CD14-positive monocyte (primary cell): ENCODE measurements at regions not wholly inside any gene's neighbourhood (a gene's known extent, or its start where the extent isn't known, plus 50 kb on each side); places are given as distances from the start of the nearest gene placed in this dataset.

ENCODE experiments used
- DNase-seq, 3 donors: peaks; one replicate each; pipeline ENCODE4 v3.0.0-alpha.2; 2011 to 2022
- H2AFZ ChIP-seq: 2 replicates; pipeline ENCODE4 v1.6.0; 2012; ENCODE audit warnings: mild to moderate bottlenecking, low read depth, low read length, inconsistent platforms; ENCODE audit not compliant: insufficient read depth, poor library complexity, severe bottlenecking
- H3K27ac ChIP-seq, 2 donors: 1 replicate in 1 of 2; 2 replicates in 1 of 2; pipeline ENCODE4 v1.5.1; 2012 to 2013; ENCODE audit warnings: low read length in 2 of 2, control low read depth in 1 of 2, inconsistent platforms in 1 of 2, low read depth in 1 of 2, mild to moderate bottlenecking in 1 of 2
- H3K27me3 ChIP-seq, 2 donors: one replicate each; pipeline versions ENCODE4 v1.6.0 to v1.6.1; 2011 to 2013; ENCODE audit warnings: low read length in 2 of 2; ENCODE audit not compliant: control insufficient read depth in 2 of 2, insufficient read depth in 2 of 2
- H3K36me3 ChIP-seq, 2 donors: replicated peaks in 1 of 2; 1 replicate in 1 of 2; 2 replicates in 1 of 2; pipeline versions ENCODE4 v1.5.1 to v1.6.1; 2012 to 2013; ENCODE audit warnings: low read length in 2 of 2, control low read depth in 1 of 2, inconsistent platforms in 1 of 2, mild to moderate bottlenecking in 1 of 2; ENCODE audit not compliant: insufficient read depth in 2 of 2, control insufficient read depth in 1 of 2
- H3K4me1 ChIP-seq, 2 donors: 1 replicate in 1 of 2; 2 replicates in 1 of 2; pipeline versions ENCODE4 v1.5.1 to v1.6.1; 2012 to 2013; ENCODE audit warnings: low read length in 2 of 2, control low read depth in 1 of 2, inconsistent platforms in 1 of 2, mild to moderate bottlenecking in 1 of 2, moderate library complexity in 1 of 2; ENCODE audit not compliant: insufficient read depth in 2 of 2, control insufficient read depth in 1 of 2
- H3K4me2 ChIP-seq: replicated peaks from 2 replicates; pipeline ENCODE3; 2012; ENCODE audit warnings: low read length, moderate library complexity, mild to moderate bottlenecking; ENCODE audit not compliant: poor library complexity, severe bottlenecking; ENCODE audit errors: extremely low read depth
- H3K4me3 ChIP-seq, 3 experiments: fragments of 200-600 bp in 1 of 3; sonication (generic) in 1 of 3; replicated peaks in 1 of 3; 1 replicate in 2 of 3; 2 replicates in 1 of 3; pipeline ENCODE4 v1.5.1; 2011 to 2013; ENCODE audit warnings: low read length in 3 of 3, mild to moderate bottlenecking in 3 of 3, control low read depth in 2 of 3, low read depth in 2 of 3, inconsistent platforms in 1 of 3, moderate library complexity in 1 of 3
- H3K79me2 ChIP-seq: 2 replicates; pipeline ENCODE4 v1.6.0; 2012; ENCODE audit warnings: mild to moderate bottlenecking, control low read depth, inconsistent platforms, low read length, moderate library complexity; ENCODE audit not compliant: insufficient read depth
- H3K9ac ChIP-seq: 2 replicates; pipeline ENCODE4 v1.6.0; 2017; ENCODE audit warnings: low read length, mild to moderate bottlenecking; ENCODE audit not compliant: insufficient read depth, poor library complexity, severe bottlenecking
- H3K9me3 ChIP-seq, 2 donors: replicated peaks in 1 of 2; 1 replicate in 1 of 2; 2 replicates in 1 of 2; pipeline versions ENCODE4 v1.5.1 to v1.6.1; 2012 to 2013; ENCODE audit warnings: low read length in 2 of 2, control low read depth in 1 of 2; ENCODE audit not compliant: control insufficient read depth in 1 of 2, insufficient read depth in 1 of 2
- H4K20me1 ChIP-seq: 2 replicates; pipeline ENCODE4 v1.6.0; 2012; ENCODE audit warnings: mild to moderate bottlenecking, low read length, control low read depth, moderate library complexity; ENCODE audit not compliant: insufficient read depth
- H3K27ac Mint-ChIP-seq, 7 donors: one replicate each; pipeline ENCODE4 v1.8.0; 2020; ENCODE audit warnings: mild to moderate bottlenecking in 7 of 7, mixed read lengths in 7 of 7, moderate library complexity in 6 of 7, inconsistent platforms in 2 of 7
- H3K27me3 Mint-ChIP-seq, 3 donors: one replicate each; pipeline ENCODE4 v1.8.0; 2021 to 2022; ENCODE audit warnings: low read depth in 3 of 3, mild to moderate bottlenecking in 3 of 3, mixed read lengths in 3 of 3, moderate library complexity in 3 of 3, inconsistent platforms in 1 of 3
- H3K36me3 Mint-ChIP-seq, 2 donors: one replicate each; pipeline ENCODE4 v1.8.0; 2020; ENCODE audit warnings: mixed read lengths in 2 of 2, inconsistent platforms in 1 of 2, mild to moderate bottlenecking in 1 of 2
- H3K4me1 Mint-ChIP-seq: one replicate; pipeline ENCODE4 v1.8.0; 2020; ENCODE audit warnings: mild to moderate bottlenecking, mixed read lengths
- H3K4me3 Mint-ChIP-seq, 2 donors: one replicate each; pipeline ENCODE4 v1.8.0; 2020; ENCODE audit warnings: mild to moderate bottlenecking in 2 of 2, mixed read lengths in 2 of 2, moderate library complexity in 1 of 2
- H3K9me3 Mint-ChIP-seq, 7 donors: one replicate each; pipeline ENCODE4 v1.8.0; 2020 to 2022; ENCODE audit warnings: mixed read lengths in 7 of 7, mild to moderate bottlenecking in 6 of 7, moderate library complexity in 6 of 7, inconsistent platforms in 2 of 7
- WGBS: methylation state at CpG from one replicate; pipeline ENCODE4 v1.1.5; 2013; ENCODE audit warnings: missing lambda C conversion rate; ENCODE audit not compliant: insufficient coverage; 5-methylcytosine and 5-hydroxymethylcytosine counted together
- intact Hi-C, 2 donors: fragments of 100-400 bp; cut with micrococcal nuclease; formaldehyde crosslinking; loops; one replicate each; pipeline versions ENCODE4 v1.15.0 to v1.15.1; 2023
- TF ChIP-seq, protein P1 (sequence below): fragments of 200-600 bp; IDR thresholded peaks from one replicate; pipeline ENCODE4 v1.8.0; 2022; ENCODE audit warnings: antibody characterized with exemption, mild to moderate bottlenecking

DNA sequence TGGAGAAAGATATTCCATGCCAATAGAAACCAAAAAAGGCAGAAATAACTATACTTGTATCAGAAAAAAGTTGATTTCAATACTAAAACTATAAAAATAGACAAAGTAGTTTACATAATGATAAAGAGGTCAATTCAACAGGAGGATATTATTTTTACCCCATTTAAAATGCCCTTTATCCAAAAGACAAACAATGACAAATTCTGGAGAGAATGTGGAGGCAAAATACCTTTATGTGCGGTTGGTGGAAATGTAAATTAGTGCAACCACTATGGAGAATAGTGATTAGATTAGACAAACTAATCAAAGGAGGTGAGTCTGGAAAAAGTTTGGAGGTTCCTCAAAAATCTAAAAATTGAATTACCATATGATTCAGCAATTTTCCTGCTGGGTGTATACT lies 1262.3 kb downstream of the GRIK2 start:
- no peak overlapping the region for H3K4me2 ChIP-seq
- Mint-ChIP-seq H3K4me3 (no peak overlapping the region), H3K4me1 (no peaks in the 10 kb centered on the region), H3K36me3 (no peaks in the 10 kb centered on the region), H3K9me3 (peaks cover 0 to 16% (median 2%) of the 10 kb centered on the region in 7 donors), H3K27me3 (peaks cover 0 to 1% (median 0%) of the 10 kb centered on the region in 3 donors), H3K27ac (no peak overlapping the region)
- no CpG with 5 or more reads among the region's 1 CpG for WGBS
- H3K9me3 ChIP-seq: peaks cover 3 to 5% of the 10 kb centered on the region in 2 donors
- no peak overlapping the region for H3K4me3 ChIP-seq
- no peak overlapping the region for H2AFZ ChIP-seq
- no peak overlapping the region for H3K27ac ChIP-seq
- TF ChIP-seq, protein P1, sequence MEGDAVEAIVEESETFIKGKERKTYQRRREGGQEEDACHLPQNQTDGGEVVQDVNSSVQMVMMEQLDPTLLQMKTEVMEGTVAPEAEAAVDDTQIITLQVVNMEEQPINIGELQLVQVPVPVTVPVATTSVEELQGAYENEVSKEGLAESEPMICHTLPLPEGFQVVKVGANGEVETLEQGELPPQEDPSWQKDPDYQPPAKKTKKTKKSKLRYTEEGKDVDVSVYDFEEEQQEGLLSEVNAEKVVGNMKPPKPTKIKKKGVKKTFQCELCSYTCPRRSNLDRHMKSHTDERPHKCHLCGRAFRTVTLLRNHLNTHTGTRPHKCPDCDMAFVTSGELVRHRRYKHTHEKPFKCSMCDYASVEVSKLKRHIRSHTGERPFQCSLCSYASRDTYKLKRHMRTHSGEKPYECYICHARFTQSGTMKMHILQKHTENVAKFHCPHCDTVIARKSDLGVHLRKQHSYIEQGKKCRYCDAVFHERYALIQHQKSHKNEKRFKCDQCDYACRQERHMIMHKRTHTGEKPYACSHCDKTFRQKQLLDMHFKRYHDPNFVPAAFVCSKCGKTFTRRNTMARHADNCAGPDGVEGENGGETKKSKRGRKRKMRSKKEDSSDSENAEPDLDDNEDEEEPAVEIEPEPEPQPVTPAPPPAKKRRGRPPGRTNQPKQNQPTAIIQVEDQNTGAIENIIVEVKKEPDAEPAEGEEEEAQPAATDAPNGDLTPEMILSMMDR: no peak
- H3K27me3 ChIP-seq: no peaks in the 10 kb centered on the region
- H3K4me1 ChIP-seq: no peaks in the 10 kb centered on the region
- no peaks in the 10 kb centered on the region for H3K36me3 ChIP-seq
- no peaks in the 10 kb centered on the region for H3K79me2 ChIP-seq
- intact Hi-C loops: no loop called here
- no peak for DNase-seq
- no peaks in the 10 kb centered on the region for H4K20me1 ChIP-seq
- no peak overlapping the region for H3K9ac ChIP-seq

DNA sequence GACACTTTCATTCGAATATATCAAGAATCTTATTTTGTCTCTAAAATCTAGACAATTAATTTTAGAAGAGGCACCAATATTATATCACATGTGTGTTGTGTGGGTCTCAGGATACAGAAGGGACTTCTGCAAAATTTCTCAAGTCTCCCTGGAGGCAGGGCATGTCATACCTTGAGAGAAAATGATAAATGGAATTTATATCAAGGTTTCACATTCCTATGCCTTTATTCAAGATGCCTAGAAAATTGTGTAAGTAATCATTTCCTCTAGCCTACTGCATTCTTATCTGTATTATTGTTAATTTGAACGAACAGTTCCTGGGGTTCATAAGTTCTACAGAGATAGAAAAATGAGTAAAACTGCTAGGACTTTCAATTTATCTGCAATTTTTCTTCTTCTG lies 1247.9 kb downstream of the GRIK2 start:
- peaks cover 0 to 5% (median 2%) of the 10 kb centered on the region in 7 donors for H3K9me3 Mint-ChIP-seq
- WGBS: no CpG with 5 or more reads among the region's 2 CpGs

More for the DNA sequence above, 1247.9 kb downstream of the GRIK2 start:
- Histone ChIP-seq H3K9me3 (no peaks in the 10 kb centered on the region), H3K27me3 (no peaks in the 10 kb centered on the region), H3K4me1 (no peaks in the 10 kb centered on the region), H3K4me3 (no peak overlapping the region), H3K4me2 (no peak overlapping the region), H3K9ac (no peak overlapping the region), H3K27ac (no peak overlapping the region), H4K20me1 (no peaks in the 10 kb centered on the region), H2AFZ (no peak overlapping the region), H3K36me3 (no peaks in the 10 kb centered on the region), H3K79me2 (no peaks in the 10 kb centered on the region)
- H3K27ac Mint-ChIP-seq: no peak overlapping the region
- no peaks in the 10 kb centered on the region for H3K27me3 Mint-ChIP-seq
- H3K4me1 Mint-ChIP-seq: no peaks in the 10 kb centered on the region
- no peak for DNase-seq
- no peaks in the 10 kb centered on the region for H3K36me3 Mint-ChIP-seq
- no peak overlapping the region for H3K4me3 Mint-ChIP-seq
- TF ChIP-seq, protein P1: no peak
- intact Hi-C loops: no loop called here
